Prostate gland (tissue), 2 donors: ENCODE measurements at regions not wholly inside any gene's neighbourhood (a gene's known extent, or its start where the extent isn't known, plus 50 kb on each side); places are given as distances from the start of the nearest gene placed in this dataset.

Experiments used
- POLR2AphosphoS5 ChIP-seq: sonication (generic); formaldehyde crosslinking; IDR thresholded peaks from one replicate; pipeline ENCODE4 v1.6.1; 2017; ENCODE audit warnings: antibody characterized with exemption
- TF ChIP-seq, protein P1 (sequence below), 4 experiments: fragments of 200-600 bp in 2 of 4; fragments of 450-650 bp in 2 of 4; sonication (generic) in 2 of 4; IDR thresholded peaks; 1 replicate in 3 of 4; 2 replicates in 1 of 4; pipeline ENCODE4 v1.5.1; 2016 to 2019; ENCODE audit warnings: antibody characterized with exemption in 4 of 4, mild to moderate bottlenecking in 2 of 4, moderate library complexity in 2 of 4

DNA sequence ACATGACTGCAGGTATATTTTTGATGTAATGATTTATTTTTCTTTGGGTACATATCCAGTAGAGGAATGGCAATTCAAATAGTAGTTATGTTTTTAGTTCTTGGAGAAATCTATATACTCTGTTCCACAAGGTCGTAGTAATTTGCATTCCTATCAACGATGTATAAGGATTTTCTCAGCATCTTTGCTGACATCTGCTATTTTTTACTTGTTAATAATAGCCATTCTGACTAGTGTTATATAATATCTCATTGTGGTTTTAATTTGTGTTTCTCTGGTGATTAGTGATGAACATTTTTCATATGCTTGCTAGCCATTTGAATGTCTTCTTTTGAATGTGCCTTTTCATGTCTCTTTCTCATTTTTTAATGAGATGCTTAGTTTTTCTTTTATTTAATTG is 292.1 kb upstream of the RGS18 start:
- no peak for TF ChIP-seq POLR2AphosphoS5
- TF ChIP-seq, protein P1, sequence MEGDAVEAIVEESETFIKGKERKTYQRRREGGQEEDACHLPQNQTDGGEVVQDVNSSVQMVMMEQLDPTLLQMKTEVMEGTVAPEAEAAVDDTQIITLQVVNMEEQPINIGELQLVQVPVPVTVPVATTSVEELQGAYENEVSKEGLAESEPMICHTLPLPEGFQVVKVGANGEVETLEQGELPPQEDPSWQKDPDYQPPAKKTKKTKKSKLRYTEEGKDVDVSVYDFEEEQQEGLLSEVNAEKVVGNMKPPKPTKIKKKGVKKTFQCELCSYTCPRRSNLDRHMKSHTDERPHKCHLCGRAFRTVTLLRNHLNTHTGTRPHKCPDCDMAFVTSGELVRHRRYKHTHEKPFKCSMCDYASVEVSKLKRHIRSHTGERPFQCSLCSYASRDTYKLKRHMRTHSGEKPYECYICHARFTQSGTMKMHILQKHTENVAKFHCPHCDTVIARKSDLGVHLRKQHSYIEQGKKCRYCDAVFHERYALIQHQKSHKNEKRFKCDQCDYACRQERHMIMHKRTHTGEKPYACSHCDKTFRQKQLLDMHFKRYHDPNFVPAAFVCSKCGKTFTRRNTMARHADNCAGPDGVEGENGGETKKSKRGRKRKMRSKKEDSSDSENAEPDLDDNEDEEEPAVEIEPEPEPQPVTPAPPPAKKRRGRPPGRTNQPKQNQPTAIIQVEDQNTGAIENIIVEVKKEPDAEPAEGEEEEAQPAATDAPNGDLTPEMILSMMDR (IDR thresholded peaks at IDR 0.05), result no peak
